GM18499 (cell line): ENCODE measurements at regions not wholly inside any gene's neighbourhood (a gene's known extent, or its start where the extent isn't known, plus 50 kb on each side); places are given as distances from the start of the nearest gene placed in this dataset.
"Not testable (repeated sequence)": the region's sequence is repeated elsewhere in the genome, so short reads cannot be mapped to it uniquely, and the experiment has no call there.

ENCODE experiments used
- ATAC-seq: cut with Tn5 transposase; IDR thresholded peaks from one replicate; pipeline ENCODE4 v1.9.1; 2021; ENCODE audit warnings: moderate number of reproducible peaks; ENCODE audit not compliant: insufficient read depth, unreplicated experiment

- not testable (repeated sequence) for ATAC-seq
These were observed 265.4 kb upstream of the SYNCRIP start for GRCh38 chr6:85908120-85908519.

GRCh38 chr6:85892346-85892745 lies 249.7 kb upstream of the SYNCRIP start:
- no peak for ATAC-seq

- ATAC-seq = no peak
These were observed 244.8 kb upstream of the SYNCRIP start for GRCh38 chr6:85887461-85887860.

GRCh38 chr6:85868685-85869084 lies 226.0 kb upstream of the SYNCRIP start:
- no peak for ATAC-seq

- ATAC-seq = no peak
These were observed 224.9 kb upstream of the SYNCRIP start for GRCh38 chr6:85867595-85867994.

GRCh38 chr6:85866758-85867401 lies 224.2 kb upstream of the SYNCRIP start:
- no peak for ATAC-seq

- no peak for ATAC-seq
These were observed 223.7 kb upstream of the SYNCRIP start for GRCh38 chr6:85866370-85866730.

- no peak for ATAC-seq
These were observed 223.0 kb upstream of the SYNCRIP start for GRCh38 chr6:85865420-85866369.

GRCh38 chr6:85864453-85865401 lies 222.0 kb upstream of the SYNCRIP start:
- ATAC-seq = no peak

- no peak for ATAC-seq
These were observed 213.5 kb upstream of the SYNCRIP start for GRCh38 chr6:85856235-85856634.

GRCh38 chr6:85838351-85839119 lies 195.8 kb upstream of the SYNCRIP start:
- ATAC-seq = not testable (repeated sequence)

- ATAC-seq = no peak
These were observed 186.3 kb upstream of the SYNCRIP start for GRCh38 chr6:85828973-85829372.

- ATAC-seq = no peak
These were observed 184.3 kb upstream of the SYNCRIP start for GRCh38 chr6:85826997-85827396.

GRCh38 chr6:85824329-85824728 lies 181.6 kb upstream of the SYNCRIP start:
- ATAC-seq = no peak

GRCh38 chr6:85810558-85810957 lies 167.9 kb upstream of the SYNCRIP start:
- no peak for ATAC-seq

GRCh38 chr6:85803721-85804120 lies 161.0 kb upstream of the SYNCRIP start:
- no peak for ATAC-seq

GRCh38 chr6:85802162-85802561 lies 159.5 kb upstream of the SYNCRIP start:
- ATAC-seq = no peak

- ATAC-seq = no peak
These were observed 156.4 kb upstream of the SYNCRIP start for GRCh38 chr6:85798931-85799652.

GRCh38 chr6:85797993-85798392 lies 155.3 kb upstream of the SYNCRIP start:
- no peak for ATAC-seq
